T-cell (primary cell): ENCODE measurements at regions not wholly inside any gene's neighbourhood (a gene's known extent, or its start where the extent isn't known, plus 50 kb on each side); places are given as distances from the start of the nearest gene placed in this dataset.

ENCODE experiments used
- ATAC-seq, 4 experiments: fragments of 200-7000 bp in 3 of 4; fragments of 150-1000 bp in 1 of 4; cut with Tn5 transposase; replicated peaks in 1 of 4; 1 replicate in 3 of 4; 2 replicates in 1 of 4; pipeline ENCODE4 v1.10.0; 2021; ENCODE audit warnings: moderate library complexity in 3 of 4, mild to moderate bottlenecking in 2 of 4, moderate number of reproducible peaks in 1 of 4
- CTCF ChIA-PET, 2 donors: fragments of 300-600 bp; sonication (Branson Sonifier 250); formaldehyde crosslinking; loops; one replicate each; lab custom pipeline; 2022; ENCODE audit warnings: antibody characterized with exemption in 2 of 2; lab: Charles Lee
- POLR2A ChIA-PET, 2 donors: fragments of 300-600 bp; sonication (Branson Sonifier 250); formaldehyde crosslinking; loops; one replicate each; lab custom pipeline; 2022; ENCODE audit warnings: antibody characterized with exemption in 2 of 2; lab: Charles Lee
- DNase-seq, 35 experiments: peaks; one replicate each; pipeline versions ENCODE4 v3.0.0 to v3.0.0-alpha.2; 2013 to 2023
- H3K27ac ChIP-seq: one replicate; pipeline ENCODE4 v1.5.1; 2013; ENCODE audit warnings: low read length
- H3K27me3 ChIP-seq, 2 experiments: replicated peaks in 1 of 2; 1 replicate in 1 of 2; 2 replicates in 1 of 2; pipeline versions ENCODE4 v1.6.1 to v1.7.0; 2013; ENCODE audit warnings: low read length in 1 of 2, mixed read lengths in 1 of 2; ENCODE audit not compliant: control insufficient read depth in 2 of 2, insufficient read depth in 2 of 2; ENCODE audit errors: extremely low read depth in 1 of 2
- H3K36me3 ChIP-seq, 2 donors: 1 replicate in 1 of 2; 2 replicates in 1 of 2; pipeline versions ENCODE4 v1.6.1 to v1.7.0; 2013; ENCODE audit warnings: low read length in 1 of 2; ENCODE audit not compliant: control insufficient read depth in 2 of 2, insufficient read depth in 1 of 2; ENCODE audit errors: extremely low read depth in 1 of 2
- H3K4me1 ChIP-seq, 2 experiments: 1 replicate in 1 of 2; 2 replicates in 1 of 2; pipeline versions ENCODE4 v1.6.1 to v1.7.0; 2013; ENCODE audit warnings: low read length in 2 of 2, mixed read lengths in 1 of 2; ENCODE audit not compliant: insufficient read depth in 2 of 2, control insufficient read depth in 1 of 2; ENCODE audit errors: extremely low read depth in 1 of 2
- H3K4me3 ChIP-seq, 2 donors: 1 replicate in 1 of 2; 2 replicates in 1 of 2; pipeline versions ENCODE4 v1.5.1 to v1.7.0; 2013; ENCODE audit warnings: mild to moderate bottlenecking in 2 of 2, low read length in 1 of 2, moderate library complexity in 1 of 2; ENCODE audit not compliant: control insufficient read depth in 1 of 2; ENCODE audit errors: extremely low read depth in 1 of 2
- H3K9me3 ChIP-seq: 2 replicates; pipeline ENCODE4 v1.7.0; 2013
- H3K27ac Mint-ChIP-seq, 2 donors: one replicate each; pipeline ENCODE4 v1.8.0; 2020 to 2021; ENCODE audit warnings: mild to moderate bottlenecking in 2 of 2, mixed read lengths in 2 of 2
- H3K27me3 Mint-ChIP-seq, 2 donors: one replicate each; pipeline ENCODE4 v1.8.0; 2021 to 2022; ENCODE audit warnings: mixed read lengths in 2 of 2
- H3K36me3 Mint-ChIP-seq: one replicate; pipeline ENCODE4 v1.8.0; 2021; ENCODE audit warnings: mixed read lengths
- H3K4me1 Mint-ChIP-seq, 3 donors: one replicate each; pipeline ENCODE4 v1.8.0; 2020 to 2022; ENCODE audit warnings: mixed read lengths in 3 of 3, mild to moderate bottlenecking in 1 of 3
- H3K4me3 Mint-ChIP-seq, 3 donors: one replicate each; pipeline ENCODE4 v1.8.0; 2020 to 2022; ENCODE audit warnings: mild to moderate bottlenecking in 3 of 3, mixed read lengths in 3 of 3, moderate library complexity in 3 of 3
- H3K9me3 Mint-ChIP-seq, 3 donors: one replicate each; pipeline ENCODE4 v1.8.0; 2020 to 2022; ENCODE audit warnings: mixed read lengths in 3 of 3
- WGBS: methylation state at CpG from one replicate; pipeline ENCODE4 v1.1.5; 2013; ENCODE audit warnings: missing lambda C conversion rate; ENCODE audit not compliant: insufficient coverage; 5-methylcytosine and 5-hydroxymethylcytosine counted together

DNA sequence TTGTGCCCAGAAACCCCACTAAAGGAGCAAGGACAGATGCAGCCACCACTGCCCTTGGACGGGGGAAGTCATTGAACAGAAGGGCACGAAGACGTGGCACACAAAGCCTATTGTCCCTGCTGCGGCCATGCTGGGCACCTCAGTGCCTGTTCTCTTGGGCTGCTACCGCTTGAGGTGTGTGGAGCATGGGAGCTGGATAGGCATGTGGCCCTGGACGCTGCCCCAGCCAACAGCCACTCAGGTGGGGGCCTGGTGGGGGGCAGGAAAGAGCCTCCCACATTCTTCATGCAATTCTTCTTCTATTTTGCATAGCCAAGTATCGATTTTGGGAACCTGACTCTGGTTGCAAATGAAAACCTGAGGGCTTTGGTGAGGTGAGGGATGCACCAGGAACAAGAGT is 337.2 kb downstream of the RPS6KC1 start:
- Histone ChIP-seq H3K27me3 (peaks cover 0 to 2% of the 10 kb centered on the region in 2 experiments), H3K4me1 (no peaks in the 10 kb centered on the region), H3K27ac (no peak overlapping the region), H3K4me3 (no peak overlapping the region), H3K36me3 (no peaks in the 10 kb centered on the region), H3K9me3 (no peaks in the 10 kb centered on the region)
- peaks cover 0 to 3% (median 2%) of the 10 kb centered on the region in 3 donors for H3K9me3 Mint-ChIP-seq
- ChIA-PET CTCF (no interaction called here), POLR2A (no interaction called here)
- WGBS, result 77% methylated on average over 5 of the region's 7 CpGs
- H3K36me3 Mint-ChIP-seq, result no peaks in the 10 kb centered on the region
- peaks cover 2 to 5% of the 10 kb centered on the region in 2 donors for H3K27me3 Mint-ChIP-seq
- no peak overlapping the region for H3K27ac Mint-ChIP-seq
- no peak overlapping the region for H3K4me3 Mint-ChIP-seq
- ATAC-seq (no peak), DNase-seq (no peak)
- H3K4me1 Mint-ChIP-seq, result no peaks in the 10 kb centered on the region

DNA sequence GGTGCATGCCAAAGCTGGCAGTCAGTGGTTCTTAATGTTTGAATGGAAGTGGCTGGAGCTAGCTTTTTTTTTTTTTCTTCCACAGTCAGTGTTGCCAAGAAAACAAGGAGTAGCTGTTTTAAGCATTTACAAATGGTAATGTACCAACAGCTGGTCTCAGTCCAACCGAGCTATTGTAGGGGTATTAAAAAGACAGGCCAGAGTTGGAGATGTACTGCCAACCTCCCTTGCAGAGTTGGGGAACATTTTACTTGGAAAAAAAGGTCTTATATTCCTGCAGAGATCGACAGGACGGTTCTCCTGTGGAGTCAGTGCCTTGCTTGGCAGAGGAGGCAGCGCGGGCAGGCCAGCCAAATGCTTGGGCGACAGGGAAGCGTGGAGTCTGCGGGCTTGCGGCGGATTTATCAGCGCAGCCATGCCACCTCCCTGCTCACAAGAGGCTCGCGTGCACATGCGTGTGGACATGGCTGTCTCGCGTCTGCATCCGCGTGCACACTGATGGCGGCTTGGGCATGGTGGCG is 338.1 kb downstream of the RPS6KC1 start:
- Mint-ChIP-seq H3K27me3 (peaks cover 2 to 10% of the 10 kb centered on the region in 2 donors), H3K27ac (no peak overlapping the region), H3K4me1 (no peaks in the 10 kb centered on the region), H3K9me3 (peaks cover 0 to 3% (median 2%) of the 10 kb centered on the region in 3 donors), H3K4me3 (no peak overlapping the region), H3K36me3 (no peaks in the 10 kb centered on the region)
- Histone ChIP-seq H3K27ac (no peak overlapping the region), H3K4me1 (no peaks in the 10 kb centered on the region), H3K36me3 (no peaks in the 10 kb centered on the region), H3K9me3 (no peaks in the 10 kb centered on the region), H3K4me3 (no peak overlapping the region), H3K27me3 (peaks cover 0 to 5% of the 10 kb centered on the region in 2 experiments)
- ATAC-seq, result no peak
- POLR2A ChIA-PET, result no interaction called here
- WGBS, result 93% methylated on average over 20 of the region's 20 CpGs
- CTCF ChIA-PET, result no interaction called here
- DNase-seq, result no peak

DNA sequence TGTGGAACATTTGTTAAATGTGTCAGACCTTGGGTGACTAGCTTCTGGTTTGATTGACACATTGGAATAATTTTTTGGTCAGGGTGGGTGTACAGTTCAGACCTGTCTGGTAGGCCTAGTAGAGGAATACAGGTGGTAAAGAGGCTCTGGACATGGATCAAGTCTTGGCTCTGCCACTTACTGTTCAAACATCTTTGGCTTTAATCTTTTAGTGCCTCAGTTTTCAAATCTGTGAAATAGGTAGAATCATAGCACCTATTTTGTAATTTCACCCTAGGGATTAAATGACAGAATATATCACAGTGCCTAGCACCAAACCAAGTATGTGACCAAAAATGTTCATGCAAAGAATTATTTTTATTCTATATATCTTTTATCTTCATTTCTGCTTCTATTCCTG is 340.4 kb downstream of the RPS6KC1 start:
- H3K27me3 Mint-ChIP-seq, result peaks cover 2 to 13% of the 10 kb centered on the region in 2 donors
- H3K4me1 Mint-ChIP-seq, result no peaks in the 10 kb centered on the region
- DNase-seq (no peak), ATAC-seq (no peak)
- Histone ChIP-seq H3K4me3 (no peak overlapping the region), H3K27me3 (peaks cover 0 to 3% of the 10 kb centered on the region in 2 experiments), H3K27ac (no peak overlapping the region), H3K4me1 (no peaks in the 10 kb centered on the region), H3K36me3 (no peaks in the 10 kb centered on the region), H3K9me3 (no peaks in the 10 kb centered on the region)
- H3K9me3 Mint-ChIP-seq, result no peaks in the 10 kb centered on the region
- no peak overlapping the region for H3K27ac Mint-ChIP-seq
- no peaks in the 10 kb centered on the region for H3K36me3 Mint-ChIP-seq
- POLR2A ChIA-PET, result no interaction called here
- no peak overlapping the region for H3K4me3 Mint-ChIP-seq
- CTCF ChIA-PET, result no interaction called here

DNA sequence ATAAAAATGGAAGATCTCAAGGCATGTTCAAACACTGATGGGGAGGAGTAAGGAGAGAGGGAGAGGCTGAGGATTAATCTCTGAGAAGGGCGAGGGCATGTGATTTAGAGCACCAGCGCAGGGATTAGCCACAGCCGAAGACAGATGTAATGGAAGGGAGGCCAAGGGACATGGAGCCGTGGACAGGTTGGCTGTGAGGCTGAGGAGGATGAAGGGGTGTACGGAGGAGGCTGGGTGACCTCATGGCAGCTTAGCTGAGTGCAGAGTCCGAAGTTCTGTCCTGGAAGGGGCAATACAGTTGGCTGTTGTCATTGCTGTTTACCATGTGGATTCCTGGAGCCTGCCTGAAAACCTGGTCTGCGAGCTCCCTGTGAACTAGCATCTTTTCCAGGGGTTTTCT is 342.8 kb downstream of the RPS6KC1 start:
- ATAC-seq, result no peak
- Histone ChIP-seq H3K27ac (no peak overlapping the region), H3K36me3 (no peaks in the 10 kb centered on the region), H3K4me3 (no peak overlapping the region), H3K4me1 (no peaks in the 10 kb centered on the region), H3K9me3 (no peaks in the 10 kb centered on the region), H3K27me3 (peaks cover 0 to 3% of the 10 kb centered on the region in 2 experiments)
- 65% methylated on average over 6 of the region's 7 CpGs for WGBS
- ChIA-PET POLR2A (no interaction called here), CTCF (interaction anchor here in 1 of 2 donors (0.5 kb wide), 1 partner anchor 1195 kb away, joined by 5 read pairs; no protein-coding TSS in a partner anchor)
- no peaks in the 10 kb centered on the region for H3K4me1 Mint-ChIP-seq
- H3K36me3 Mint-ChIP-seq, result no peaks in the 10 kb centered on the region
- peaks cover under 1 to 9% of the 10 kb centered on the region in 2 donors for H3K27me3 Mint-ChIP-seq
- H3K27ac Mint-ChIP-seq, result no peak overlapping the region
- DNase-seq, result no peak
- H3K9me3 Mint-ChIP-seq, result peaks cover 0 to 4% (median 0%) of the 10 kb centered on the region in 3 donors
- H3K4me3 Mint-ChIP-seq, result no peak overlapping the region

DNA sequence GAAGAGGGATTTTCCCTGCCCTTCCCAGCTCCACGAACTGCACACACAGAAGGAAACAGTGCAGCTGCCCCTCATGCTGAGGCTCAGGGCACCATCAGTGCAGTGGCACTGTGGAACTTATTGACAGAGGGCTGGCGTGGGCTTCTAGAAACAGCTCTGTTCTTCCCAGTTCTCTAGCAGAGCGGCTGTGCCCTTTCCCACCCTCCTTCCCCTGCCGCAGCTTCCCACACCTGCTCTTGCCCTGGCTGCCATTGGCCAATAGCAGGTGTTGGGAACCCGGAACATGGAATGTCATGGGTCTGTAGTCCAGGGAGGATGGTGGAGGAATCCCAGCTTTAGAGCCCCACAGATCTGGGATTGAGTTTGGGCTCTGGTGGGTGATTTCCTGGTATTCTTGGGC is 343.8 kb downstream of the RPS6KC1 start:
- POLR2A ChIA-PET, result no interaction called here
- peaks cover 0 to 5% of the 10 kb centered on the region in 2 experiments for H3K27me3 ChIP-seq
- H3K4me3 Mint-ChIP-seq, result no peak overlapping the region
- H3K9me3 ChIP-seq, result no peaks in the 10 kb centered on the region
- H3K36me3 ChIP-seq, result no peaks in the 10 kb centered on the region
- no peaks in the 10 kb centered on the region for H3K36me3 Mint-ChIP-seq
- peaks cover 0 to 4% (median 0%) of the 10 kb centered on the region in 3 donors for H3K9me3 Mint-ChIP-seq
- no peak overlapping the region for H3K27ac Mint-ChIP-seq
- no peaks in the 10 kb centered on the region for H3K4me1 ChIP-seq
- CTCF ChIA-PET, result no interaction called here
- H3K4me1 Mint-ChIP-seq, result no peaks in the 10 kb centered on the region
- no peak overlapping the region for H3K27ac ChIP-seq
- WGBS, result 59% methylated on average over 2 of the region's 5 CpGs
- DNase-seq (no peak), ATAC-seq (no peak)
- H3K4me3 ChIP-seq, result no peak overlapping the region
- H3K27me3 Mint-ChIP-seq, result peaks cover 0 to 9% of the 10 kb centered on the region in 2 donors

DNA sequence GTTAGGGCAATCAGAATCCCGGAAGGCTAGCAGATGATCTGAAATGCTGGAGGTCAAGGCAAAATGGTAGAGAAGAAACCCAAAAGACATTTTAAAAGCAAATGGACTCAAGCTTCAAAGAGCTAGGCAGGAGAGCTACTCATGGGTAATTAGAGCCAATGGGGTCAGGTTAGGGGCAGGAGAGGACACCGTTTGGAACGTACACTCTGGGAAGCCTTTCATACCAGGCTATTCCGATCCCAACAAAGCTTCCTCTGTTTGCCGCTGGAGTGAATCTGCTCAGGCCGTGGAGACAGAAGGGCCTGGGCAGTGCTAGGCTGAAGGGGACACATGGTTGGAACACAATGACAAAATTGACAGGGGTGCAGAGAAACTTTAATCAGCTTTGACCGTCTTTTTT is 346.6 kb downstream of the RPS6KC1 start:
- no peak for DNase-seq
- H3K27me3 ChIP-seq, result peaks cover 0 to 5% of the 10 kb centered on the region in 2 experiments
- peaks cover 0 to 4% (median 0%) of the 10 kb centered on the region in 3 donors for H3K9me3 Mint-ChIP-seq
- no peak for ATAC-seq
- ChIA-PET POLR2A (no interaction called here), CTCF (interaction anchor here in 1 of 2 donors (0.6 kb wide), 1 partner anchor 775 kb away, joined by 3 read pairs; no protein-coding TSS in a partner anchor)
- H3K27ac Mint-ChIP-seq, result no peak overlapping the region
- no peak overlapping the region for H3K27ac ChIP-seq
- H3K4me1 Mint-ChIP-seq, result no peaks in the 10 kb centered on the region
- H3K9me3 ChIP-seq, result no peaks in the 10 kb centered on the region
- peaks cover 0 to 19% of the 10 kb centered on the region in 2 donors for H3K27me3 Mint-ChIP-seq
- H3K4me3 ChIP-seq, result no peak overlapping the region
- H3K4me1 ChIP-seq, result no peaks in the 10 kb centered on the region
- no peaks in the 10 kb centered on the region for H3K36me3 ChIP-seq
- 82% methylated on average over 3 of the region's 7 CpGs for WGBS
- no peaks in the 10 kb centered on the region for H3K36me3 Mint-ChIP-seq
- H3K4me3 Mint-ChIP-seq, result no peak overlapping the region

DNA sequence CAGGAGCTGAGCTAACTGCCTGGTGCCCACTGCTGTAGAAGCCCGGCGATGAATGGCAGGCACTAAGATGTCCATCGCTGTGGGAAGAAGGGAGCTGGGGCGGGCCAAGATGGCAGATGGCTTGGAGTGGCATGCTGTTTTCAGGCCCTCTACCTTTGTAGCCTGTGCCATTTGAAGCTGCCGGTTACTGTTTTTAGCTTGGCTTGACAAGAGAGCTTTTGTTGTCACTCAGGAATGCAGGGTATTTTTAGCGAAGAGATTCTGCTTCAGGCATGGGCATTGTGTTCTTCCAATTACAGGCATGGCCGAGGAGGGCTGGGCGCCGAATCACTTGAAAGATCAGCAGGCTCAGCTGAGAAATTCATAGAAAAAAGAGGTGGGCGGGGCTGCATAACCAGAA is 348.7 kb downstream of the RPS6KC1 start:
- no peaks in the 10 kb centered on the region for H3K4me1 Mint-ChIP-seq
- no peak overlapping the region for H3K4me3 Mint-ChIP-seq
- ATAC-seq (no peak), DNase-seq (no peak)
- H3K27ac Mint-ChIP-seq, result no peak overlapping the region
- peaks cover 0 to 17% of the 10 kb centered on the region in 2 donors for H3K27me3 Mint-ChIP-seq
- H3K9me3 ChIP-seq, result no peaks in the 10 kb centered on the region
- H3K36me3 Mint-ChIP-seq, result no peaks in the 10 kb centered on the region
- CTCF ChIA-PET, result no interaction called here
- no peak overlapping the region for H3K4me3 ChIP-seq
- WGBS, result 85% methylated on average over 9 of the region's 10 CpGs
- H3K36me3 ChIP-seq, result no peaks in the 10 kb centered on the region
- no peaks in the 10 kb centered on the region for H3K4me1 ChIP-seq
- POLR2A ChIA-PET, result no interaction called here
- H3K27ac ChIP-seq, result no peak overlapping the region
- peaks cover 0 to 6% of the 10 kb centered on the region in 2 experiments for H3K27me3 ChIP-seq
- peaks cover 0 to 4% (median 0%) of the 10 kb centered on the region in 3 donors for H3K9me3 Mint-ChIP-seq
